ENCODE measurements at regions not wholly inside any gene's neighbourhood (a gene's known extent, or its start where the extent isn't known, plus 50 kb on each side); places are given as distances from the start of the nearest gene placed in this dataset.

DNA sequence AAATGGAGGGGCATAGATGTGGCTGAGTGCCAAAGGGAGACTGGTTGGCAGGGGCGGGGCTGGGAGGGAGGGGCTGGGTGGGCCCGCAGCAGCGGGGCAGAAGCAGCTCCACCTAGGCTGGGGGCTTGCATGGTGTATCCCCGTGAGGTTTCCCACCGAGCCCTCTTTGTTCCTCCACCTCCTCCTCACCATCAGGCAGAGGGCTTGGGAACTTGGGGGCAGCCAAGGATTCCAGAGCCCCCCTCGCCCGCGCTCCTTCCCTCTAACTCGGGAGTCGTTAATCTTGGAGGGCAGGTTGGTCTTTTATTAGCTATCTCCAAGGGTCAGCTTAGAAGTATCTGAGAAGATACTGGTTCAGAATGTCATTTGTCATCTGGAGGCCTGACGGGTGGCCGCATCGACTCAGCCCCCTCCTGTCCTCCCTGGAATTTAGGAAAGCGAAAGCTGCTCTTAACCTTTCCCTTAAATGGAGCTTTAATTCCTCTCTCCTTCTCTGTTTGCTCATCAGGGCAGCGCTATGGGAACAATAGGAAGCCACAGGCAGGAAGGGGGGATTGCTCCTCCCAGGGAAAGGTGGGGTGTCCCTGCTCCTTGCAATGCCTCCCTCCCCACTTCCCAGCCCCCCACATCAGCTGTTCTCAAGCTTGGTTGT is 274.3 kb upstream of the XYLT1 start:
- TF ChIP-seq ZNF792 (CRISPR knock-in tag; IDR thresholded peaks at IDR 0.05), result no peak
- TF ChIP-seq CEBPG (CRISPR knock-in tag; IDR thresholded peaks at IDR 0.05), result no peak
- no peak for TF ChIP-seq KDM4B (CRISPR knock-in tag; IDR thresholded peaks at IDR 0.05)
- TF ChIP-seq, protein P1, sequence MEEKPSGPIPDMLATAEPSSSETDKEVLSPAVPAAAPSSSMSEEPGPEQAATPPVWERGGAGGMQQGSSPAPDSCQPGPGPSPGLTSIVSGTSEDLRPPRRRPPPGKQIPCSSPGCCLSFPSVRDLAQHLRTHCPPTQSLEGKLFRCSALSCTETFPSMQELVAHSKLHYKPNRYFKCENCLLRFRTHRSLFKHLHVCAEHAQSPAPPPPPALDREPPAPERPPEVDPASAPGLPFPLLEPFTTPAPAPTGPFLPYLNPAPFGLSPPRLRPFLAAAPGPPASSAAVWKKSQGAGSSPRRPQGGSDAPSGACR (CRISPR knock-in tag; IDR thresholded peaks at IDR 0.05), result no peak
- TF ChIP-seq ZNF703 (CRISPR knock-in tag; IDR thresholded peaks at IDR 0.05; ENCODE audit: borderline replicate concordance), result no peak
- no peak for TF ChIP-seq ZBTB20 (CRISPR knock-in tag; IDR thresholded peaks at IDR 0.05; ENCODE audit: borderline replicate concordance, low read depth)
- TF ChIP-seq, protein P2, sequence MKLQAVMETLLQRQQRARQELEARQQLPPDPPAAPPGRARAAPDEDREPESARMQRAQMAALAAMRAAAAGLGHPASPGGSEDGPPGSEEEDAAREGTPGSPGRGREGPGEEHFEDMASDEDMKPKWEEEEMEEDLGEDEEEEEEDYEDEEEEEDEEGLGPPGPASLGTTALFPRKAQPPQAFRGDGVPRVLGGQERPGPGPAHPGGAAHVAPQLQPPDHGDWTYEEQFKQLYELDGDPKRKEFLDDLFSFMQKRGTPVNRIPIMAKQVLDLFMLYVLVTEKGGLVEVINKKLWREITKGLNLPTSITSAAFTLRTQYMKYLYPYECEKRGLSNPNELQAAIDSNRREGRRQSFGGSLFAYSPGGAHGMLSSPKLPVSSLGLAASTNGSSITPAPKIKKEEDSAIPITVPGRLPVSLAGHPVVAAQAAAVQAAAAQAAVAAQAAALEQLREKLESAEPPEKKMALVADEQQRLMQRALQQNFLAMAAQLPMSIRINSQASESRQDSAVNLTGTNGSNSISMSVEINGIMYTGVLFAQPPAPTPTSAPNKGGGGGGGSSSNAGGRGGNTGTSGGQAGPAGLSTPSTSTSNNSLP (IDR thresholded peaks at IDR 0.05; ENCODE audit: low read depth, low read length), result no peak
- no peak for TF ChIP-seq STAT5B (CRISPR knock-in tag; IDR thresholded peaks at IDR 0.05)
- no peak for TF ChIP-seq CHD2 (IDR thresholded peaks at IDR 0.05; ENCODE audit: low read depth, low read length)
- TF ChIP-seq, protein P3, sequence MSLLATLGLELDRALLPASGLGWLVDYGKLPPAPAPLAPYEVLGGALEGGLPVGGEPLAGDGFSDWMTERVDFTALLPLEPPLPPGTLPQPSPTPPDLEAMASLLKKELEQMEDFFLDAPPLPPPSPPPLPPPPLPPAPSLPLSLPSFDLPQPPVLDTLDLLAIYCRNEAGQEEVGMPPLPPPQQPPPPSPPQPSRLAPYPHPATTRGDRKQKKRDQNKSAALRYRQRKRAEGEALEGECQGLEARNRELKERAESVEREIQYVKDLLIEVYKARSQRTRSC (CRISPR knock-in tag; IDR thresholded peaks at IDR 0.05; ENCODE audit: low read depth), result no peak
- TF ChIP-seq, protein P4, sequence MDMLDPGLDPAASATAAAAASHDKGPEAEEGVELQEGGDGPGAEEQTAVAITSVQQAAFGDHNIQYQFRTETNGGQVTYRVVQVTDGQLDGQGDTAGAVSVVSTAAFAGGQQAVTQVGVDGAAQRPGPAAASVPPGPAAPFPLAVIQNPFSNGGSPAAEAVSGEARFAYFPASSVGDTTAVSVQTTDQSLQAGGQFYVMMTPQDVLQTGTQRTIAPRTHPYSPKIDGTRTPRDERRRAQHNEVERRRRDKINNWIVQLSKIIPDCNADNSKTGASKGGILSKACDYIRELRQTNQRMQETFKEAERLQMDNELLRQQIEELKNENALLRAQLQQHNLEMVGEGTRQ (IDR thresholded peaks at IDR 0.05; ENCODE audit: low read depth, low read length), result no peak
- TF ChIP-seq, protein P4 (CRISPR knock-in tag; IDR thresholded peaks at IDR 0.05; ENCODE audit: borderline replicate concordance), result no peak
- no peak for TF ChIP-seq JUND (CRISPR knock-in tag; IDR thresholded peaks at IDR 0.05)
- TF ChIP-seq, protein P5, sequence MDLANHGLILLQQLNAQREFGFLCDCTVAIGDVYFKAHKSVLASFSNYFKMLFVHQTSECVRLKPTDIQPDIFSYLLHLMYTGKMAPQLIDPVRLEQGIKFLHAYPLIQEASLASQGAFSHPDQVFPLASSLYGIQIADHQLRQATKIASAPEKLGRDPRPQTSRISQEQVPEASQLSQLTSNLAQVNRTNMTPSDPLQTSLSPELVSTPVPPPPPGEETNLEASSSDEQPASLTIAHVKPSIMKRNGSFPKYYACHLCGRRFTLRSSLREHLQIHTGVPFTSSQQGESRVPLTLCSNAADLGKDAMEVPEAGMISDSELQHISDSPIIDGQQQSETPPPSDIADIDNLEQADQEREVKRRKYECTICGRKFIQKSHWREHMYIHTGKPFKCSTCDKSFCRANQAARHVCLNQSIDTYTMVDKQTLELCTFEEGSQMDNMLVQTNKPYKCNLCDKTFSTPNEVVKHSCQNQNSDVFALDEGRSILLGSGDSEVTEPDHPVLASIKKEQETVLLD (CRISPR knock-in tag; IDR thresholded peaks at IDR 0.05; ENCODE audit: low read depth), result no peak

All from HepG2 (cell line).